Adrenal gland (tissue), 5 donors: ENCODE measurements at regions not wholly inside any gene's neighbourhood (a gene's known extent, or its start where the extent isn't known, plus 50 kb on each side); places are given as distances from the start of the nearest gene placed in this dataset.

Experiments used
- CTCF ChIP-seq, 6 experiments: fragments of 450-650 bp in 4 of 6; fragments of 200-600 bp in 2 of 6; sonication (generic) in 1 of 6; IDR thresholded peaks; 1 replicate in 5 of 6; 2 replicates in 1 of 6; pipeline versions ENCODE4 v1.5.1 to v1.8.0; 2016 to 2021; ENCODE audit warnings: antibody characterized with exemption in 6 of 6, mild to moderate bottlenecking in 2 of 6, moderate library complexity in 1 of 6
- POLR2A ChIP-seq, 2 donors: fragments of 450-650 bp; IDR thresholded peaks; one replicate each; pipeline ENCODE4 v1.6.1; 2017; ENCODE audit warnings: antibody characterized with exemption in 2 of 2, mild to moderate bottlenecking in 2 of 2, moderate library complexity in 1 of 2
- donor health status: DM: no; HTN: no; CAD: no.

- TF ChIP-seq POLR2A (IDR thresholded peaks at IDR 0.05) = no peak
- TF ChIP-seq CTCF (IDR thresholded peaks at IDR 0.05) = no peak
Observed at GRCh38 chr2:4255491-4255890, 552.1 kb downstream of the DCDC2C start.
